ENCODE measurements at regions not wholly inside any gene's neighbourhood (a gene's known extent, or its start where the extent isn't known, plus 50 kb on each side); places are given as distances from the start of the nearest gene placed in this dataset.
"Not testable (repeated sequence)": the region's sequence is repeated elsewhere in the genome, so short reads cannot be mapped to it uniquely, and the experiment has no call there.

- DNase-seq = no peak
Measured at GRCh38 chr4:156538210-156538609, 433.4 kb downstream of the PDGFC start.

DNA sequence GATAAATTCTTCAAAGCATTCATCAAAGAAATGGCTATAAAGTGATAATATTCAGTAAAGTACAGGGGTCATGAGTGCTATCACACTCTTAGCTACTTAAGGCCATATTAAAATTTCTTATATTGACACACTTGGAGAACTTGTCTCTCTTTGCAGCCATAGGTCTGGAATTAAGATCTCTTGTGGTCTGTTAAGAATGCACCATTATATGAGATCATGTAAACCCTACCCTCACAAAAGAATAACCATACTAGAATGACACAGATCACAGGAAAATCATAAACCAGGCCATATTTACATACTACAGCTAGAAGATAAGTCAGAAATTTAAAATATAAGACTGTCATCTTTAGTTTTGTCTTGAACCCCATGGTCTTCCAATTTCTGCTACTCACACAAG is 434.3 kb downstream of the PDGFC start:
- DNase-seq = no peak

DNA sequence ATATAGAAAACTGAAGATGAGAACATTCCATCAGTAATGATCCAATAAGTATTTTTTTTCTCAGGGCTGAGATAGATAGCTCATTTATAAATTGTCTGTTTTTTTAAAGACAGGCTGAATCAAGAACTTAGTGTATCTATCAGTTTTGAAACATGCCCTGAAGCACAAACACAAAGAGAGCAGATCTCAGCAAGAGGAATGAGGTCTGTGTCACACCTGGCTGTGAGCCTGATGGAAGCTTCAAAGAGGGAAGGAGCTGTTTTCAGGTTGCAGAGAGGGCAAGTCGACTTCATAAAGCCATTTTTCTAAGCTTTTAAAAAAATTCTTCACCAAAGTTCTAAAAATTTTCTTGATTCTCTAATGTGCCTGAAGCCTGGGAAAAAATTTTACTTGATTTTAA is 434.9 kb downstream of the PDGFC start:
- DNase-seq = no peak

GRCh38 chr4:156534205-156534604 is 437.4 kb downstream of the PDGFC start:
- DNase-seq = no peak

- no peak for DNase-seq
Measured at GRCh38 chr4:156528216-156528615, 443.4 kb downstream of the PDGFC start.

DNA sequence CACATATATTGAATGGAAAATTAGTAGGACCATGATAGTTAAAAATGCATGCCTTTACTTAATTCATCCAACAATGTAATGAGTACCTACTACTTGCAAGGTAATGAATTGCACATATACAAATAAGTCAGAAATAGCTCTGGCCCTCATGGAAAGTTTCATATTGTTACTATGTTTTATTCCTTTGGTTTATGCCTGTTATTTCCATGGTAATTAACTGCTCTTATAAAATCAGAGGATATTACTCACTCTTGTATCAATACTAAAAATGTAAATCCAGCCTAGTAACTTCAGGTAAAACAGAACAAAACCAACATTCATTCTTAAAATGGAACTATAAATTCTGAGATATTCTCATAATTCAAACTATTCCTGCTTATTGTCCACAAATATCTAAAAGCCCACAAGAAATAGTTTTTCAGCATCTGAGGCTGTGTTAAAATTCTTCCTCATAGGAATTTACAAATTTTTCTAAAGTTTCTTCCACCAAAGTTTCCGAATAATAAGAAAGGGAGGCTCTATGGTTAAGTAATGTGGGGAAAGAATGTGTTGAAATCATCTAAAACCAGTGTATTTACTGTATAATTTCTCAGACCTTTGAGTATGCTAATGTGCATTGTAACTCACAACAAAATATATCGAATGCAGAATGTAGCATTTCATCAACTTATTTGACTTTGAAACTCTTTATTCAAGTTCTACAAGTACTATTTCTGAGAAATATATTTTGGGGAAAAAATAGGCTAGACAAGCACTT is 444.2 kb downstream of the PDGFC start:
- no peak for DNase-seq

DNA sequence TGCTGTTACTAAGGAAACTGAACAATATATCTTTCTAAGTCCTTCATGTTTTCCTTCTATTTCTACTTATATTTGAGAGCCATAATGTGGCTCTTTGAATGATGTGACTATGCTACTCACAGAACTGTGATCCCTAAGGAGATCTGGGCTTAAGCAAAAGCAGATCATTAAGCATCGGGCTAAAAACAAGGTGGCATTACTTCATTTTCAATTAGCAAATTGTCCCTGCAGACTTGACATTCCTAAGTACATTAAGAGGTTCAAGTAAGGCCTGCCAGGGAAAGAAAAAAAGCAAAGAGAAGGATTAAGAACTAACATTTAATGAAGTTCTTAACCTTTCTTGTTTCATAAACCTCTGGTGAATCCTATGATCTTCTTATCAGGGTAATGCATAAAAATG is 447.6 kb downstream of the PDGFC start:
- no peak for DNase-seq

- no peak for DNase-seq
Measured at GRCh38 chr4:156523492-156523891, 448.1 kb downstream of the PDGFC start.

DNA sequence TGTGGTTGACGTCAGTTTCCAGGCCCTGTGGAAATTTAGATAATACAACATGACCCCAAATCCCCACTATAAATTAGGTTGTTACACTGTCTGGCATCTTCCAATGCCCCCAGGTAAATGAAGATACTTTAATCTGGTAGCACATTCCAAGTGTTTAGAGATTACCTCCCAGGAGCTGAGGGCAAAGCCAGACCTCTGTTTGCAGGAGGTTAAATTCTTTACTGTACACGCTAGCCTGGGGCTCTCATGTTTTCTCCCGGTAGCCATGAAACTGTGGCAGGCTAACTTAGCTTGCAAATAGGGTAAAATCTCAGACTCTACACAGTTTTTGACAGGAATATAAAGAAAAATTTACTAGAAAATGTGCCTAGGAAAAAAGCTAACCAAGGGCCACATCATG is 450.0 kb downstream of the PDGFC start:
- DNase-seq = no peak

DNA sequence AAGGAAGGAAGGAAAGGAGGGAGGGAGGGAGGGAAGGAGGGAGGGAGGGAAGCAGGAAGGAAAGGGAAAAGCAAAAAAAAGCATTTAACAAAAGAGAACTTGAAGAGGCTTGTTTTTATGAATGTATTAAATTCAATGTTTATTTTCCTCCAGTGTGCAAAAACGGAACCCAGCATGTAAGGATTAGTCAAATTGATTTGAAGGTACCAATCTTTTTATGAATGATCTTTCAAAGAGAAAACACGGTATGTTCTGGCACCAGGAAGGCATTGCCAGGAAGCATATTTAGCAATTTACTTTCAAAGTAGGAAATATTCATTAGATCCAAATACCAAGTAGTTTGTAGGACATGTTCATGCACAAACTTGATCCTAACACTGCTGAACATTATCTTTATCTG is 453.6 kb downstream of the PDGFC start:
- no peak for DNase-seq

DNA sequence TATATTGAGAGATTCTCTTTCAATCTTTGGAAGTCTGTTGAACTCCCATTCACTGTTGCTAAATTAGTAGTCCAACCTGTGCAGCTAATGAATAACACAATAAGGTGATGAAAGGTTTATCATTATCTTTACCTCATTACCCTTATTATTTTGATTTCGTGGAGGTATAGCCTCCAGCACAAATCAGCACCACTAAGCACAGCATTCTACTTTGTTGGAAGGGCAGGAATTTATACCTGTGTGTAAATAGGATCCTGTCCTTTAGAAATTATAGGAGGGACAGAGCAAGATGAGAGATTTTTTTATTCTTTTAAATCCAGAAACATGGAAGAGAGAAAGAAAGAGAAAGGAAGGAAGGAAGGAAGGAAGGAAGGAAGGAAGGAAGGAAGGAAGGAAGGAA is 454.1 kb downstream of the PDGFC start:
- no peak for DNase-seq

DNA sequence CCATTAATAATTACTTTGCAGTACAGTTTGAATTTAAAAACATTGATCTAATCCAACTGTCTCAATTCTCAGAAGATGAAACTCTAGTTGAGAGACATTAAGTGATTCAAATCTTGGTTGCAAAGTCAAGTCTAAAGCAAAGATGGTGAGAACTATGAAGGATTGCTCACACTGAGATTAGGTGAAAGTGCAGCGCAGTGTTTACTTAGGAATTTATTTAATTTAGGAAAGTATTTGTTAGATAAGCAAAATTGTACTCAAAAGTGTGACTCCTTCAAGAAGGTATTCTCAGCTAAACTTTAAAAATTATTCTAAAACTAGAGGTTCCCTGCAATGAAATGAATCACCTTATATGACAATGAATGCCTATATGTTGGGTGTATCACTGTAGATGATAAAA is 454.9 kb downstream of the PDGFC start:
- DNase-seq = no peak

- DNase-seq = no peak
Measured at GRCh38 chr4:156515295-156515694, 456.3 kb downstream of the PDGFC start.

DNA sequence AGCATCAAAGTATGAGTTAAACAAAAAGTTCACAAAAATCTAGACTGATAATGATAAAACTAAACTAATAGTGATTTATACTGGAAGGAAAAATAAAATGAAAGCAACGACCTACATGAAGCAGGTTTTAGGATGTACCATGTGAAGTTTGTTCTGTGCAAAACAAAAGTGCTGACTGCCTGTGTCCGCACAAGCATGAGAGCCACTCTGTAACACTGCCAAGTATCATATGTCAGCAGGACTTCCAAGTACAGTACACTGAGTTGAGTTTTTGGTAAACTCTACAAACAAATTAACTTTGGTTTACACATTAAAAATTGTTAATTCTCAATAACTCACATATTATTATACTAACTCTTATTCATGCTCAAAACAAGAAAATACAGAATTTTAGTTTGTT is 459.0 kb downstream of the PDGFC start:
- DNase-seq = no peak

DNA sequence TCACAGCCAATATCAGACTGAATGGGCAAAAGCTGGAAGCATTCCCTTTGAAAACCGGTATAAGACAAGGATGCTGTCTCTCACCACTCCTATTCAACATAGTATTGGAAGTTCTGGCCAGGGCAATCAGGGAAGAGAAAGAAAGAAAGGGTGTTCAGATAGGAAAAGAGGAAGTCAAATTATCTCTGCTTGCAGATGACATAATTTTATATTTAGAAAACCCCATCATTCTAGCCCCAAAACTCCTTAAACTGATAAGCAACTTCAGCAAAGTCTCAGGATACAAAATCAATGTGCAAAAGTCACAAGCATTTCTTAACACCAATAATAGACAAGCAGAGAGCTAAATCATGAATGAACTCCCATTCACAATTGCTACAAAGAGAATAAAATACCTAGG is 461.7 kb downstream of the PDGFC start:
- DNase-seq = not testable (repeated sequence)

DNA sequence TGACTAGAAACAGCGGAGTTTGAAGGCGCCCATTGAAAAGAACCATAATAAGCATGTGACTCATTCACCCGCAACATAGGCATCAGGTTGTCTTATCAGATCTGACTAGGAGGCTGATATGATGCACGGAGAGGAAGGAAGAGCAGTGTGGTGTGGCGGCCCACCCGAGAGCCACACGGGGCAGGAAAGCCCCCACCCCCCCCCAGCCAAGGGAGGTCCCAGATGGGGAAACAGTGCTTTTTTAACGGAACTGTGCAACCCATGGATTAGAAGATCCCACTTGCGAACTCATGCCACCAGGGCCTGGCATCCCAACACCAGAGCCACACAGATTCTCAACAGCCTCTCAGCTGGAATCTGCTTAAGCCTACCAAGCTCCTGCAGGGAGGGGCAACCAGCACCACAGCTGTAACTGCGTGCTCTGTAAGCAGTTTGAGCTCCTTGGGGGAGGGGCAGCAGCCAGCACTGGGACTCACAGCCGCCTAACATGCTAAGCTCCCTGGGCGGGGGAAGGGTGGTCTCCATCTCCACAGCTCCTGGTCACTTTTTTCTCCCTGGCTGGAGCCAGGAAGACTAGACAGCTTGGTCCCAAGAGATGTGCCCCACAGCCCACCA is 466.2 kb downstream of the PDGFC start:
- no peak for DNase-seq

- DNase-seq = no peak
Measured at GRCh38 chr4:156503119-156503518, 468.5 kb downstream of the PDGFC start.

DNA sequence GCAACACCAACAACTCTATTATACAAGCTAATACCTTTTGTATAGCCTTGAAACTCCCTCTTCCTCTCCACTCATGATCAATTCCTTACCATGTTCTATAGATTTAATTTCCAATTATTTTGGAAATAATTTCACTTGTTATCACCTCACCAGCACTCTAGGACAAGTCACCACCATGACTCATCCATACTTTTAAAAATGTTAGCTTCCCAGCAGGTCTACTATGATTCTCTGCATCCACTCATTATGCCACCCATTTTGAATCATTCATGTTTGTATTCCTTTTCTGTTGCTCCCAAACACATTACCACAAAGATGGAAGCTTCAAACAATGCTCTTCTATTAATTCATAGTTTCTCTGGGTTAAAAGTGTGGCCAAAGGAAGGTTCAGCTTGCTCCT is 469.6 kb downstream of the PDGFC start:
- DNase-seq = no peak

GRCh38 chr4:156499684-156500083 is 471.9 kb downstream of the PDGFC start:
- DNase-seq = no peak

DNA sequence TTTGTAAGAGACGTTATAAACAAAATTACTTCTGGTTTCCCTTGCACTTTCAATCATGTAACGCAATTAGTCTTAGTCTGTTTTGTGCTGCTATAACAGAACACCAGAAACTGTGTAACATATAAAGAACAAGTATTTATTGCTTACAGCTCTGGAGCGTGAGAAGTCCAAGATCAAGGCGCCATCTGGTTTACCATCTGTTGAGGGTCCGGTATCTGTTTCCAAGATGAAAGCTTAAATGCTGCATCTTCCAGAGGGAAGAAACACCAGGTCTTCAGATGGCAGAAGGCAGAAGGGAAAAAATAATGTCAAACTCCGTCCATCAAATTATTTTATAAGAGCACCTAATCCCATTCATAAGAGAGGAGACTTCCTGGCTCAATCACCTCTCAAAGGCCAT is 474.1 kb downstream of the PDGFC start:
- DNase-seq = no peak

DNA sequence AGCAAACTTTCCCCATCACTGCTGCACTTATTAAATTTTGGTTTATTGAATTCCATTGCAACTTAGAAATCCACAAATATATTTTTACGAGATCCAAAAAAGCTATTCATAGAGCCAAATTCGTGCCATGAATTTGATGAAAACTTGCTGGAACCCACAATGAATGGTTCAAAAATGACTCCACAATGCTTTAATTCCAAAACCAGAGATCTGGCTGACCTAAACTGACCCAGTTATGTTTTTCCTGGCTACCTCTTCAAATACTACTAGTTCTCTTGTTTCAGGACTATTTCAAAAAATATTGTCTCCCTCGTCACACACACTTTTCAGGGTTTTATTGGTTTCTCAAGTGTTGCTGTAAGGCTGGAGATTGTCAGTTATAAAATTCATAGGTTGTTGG is 474.8 kb downstream of the PDGFC start:
- DNase-seq = no peak

DNA sequence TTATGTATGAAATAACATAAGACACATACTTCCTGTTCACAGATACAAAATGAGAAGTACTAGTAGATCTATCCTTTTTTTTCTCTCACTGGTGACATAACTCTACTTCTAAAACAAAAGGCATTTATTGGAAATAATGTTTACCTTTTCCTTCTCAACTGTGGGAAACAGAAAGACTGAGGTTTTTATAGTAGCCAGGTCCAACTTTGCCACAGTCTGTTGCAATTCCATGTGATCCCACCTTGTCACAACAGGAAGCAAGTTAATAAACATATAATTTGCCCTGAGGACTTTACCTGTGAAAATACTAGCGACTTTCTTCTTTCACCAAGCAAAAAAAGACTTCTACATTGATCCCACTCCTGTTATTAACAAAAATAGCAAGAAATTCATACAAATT is 475.8 kb downstream of the PDGFC start:
- no peak for DNase-seq

GRCh38 chr4:156495091-156495490 is 476.5 kb downstream of the PDGFC start:
- DNase-seq = no peak

GRCh38 chr4:156493858-156494257 is 477.7 kb downstream of the PDGFC start:
- no peak for DNase-seq

GRCh38 chr4:156487107-156487506 is 484.5 kb downstream of the PDGFC start:
- DNase-seq = no peak
